Adrenal gland (tissue), 5 donors: ENCODE measurements at regions not wholly inside any gene's neighbourhood (a gene's known extent, or its start where the extent isn't known, plus 50 kb on each side); places are given as distances from the start of the nearest gene placed in this dataset.

Source experiments
- CTCF ChIP-seq, 6 experiments: fragments of 450-650 bp in 4 of 6; fragments of 200-600 bp in 2 of 6; sonication (generic) in 1 of 6; IDR thresholded peaks; 1 replicate in 5 of 6; 2 replicates in 1 of 6; pipeline versions ENCODE4 v1.5.1 to v1.8.0; 2016 to 2021; ENCODE audit warnings: antibody characterized with exemption in 6 of 6, mild to moderate bottlenecking in 2 of 6, moderate library complexity in 1 of 6
- POLR2A ChIP-seq, 2 donors: fragments of 450-650 bp; IDR thresholded peaks; one replicate each; pipeline ENCODE4 v1.6.1; 2017; ENCODE audit warnings: antibody characterized with exemption in 2 of 2, mild to moderate bottlenecking in 2 of 2, moderate library complexity in 1 of 2
- donor health status: DM: no; HTN: no; CAD: no.

GRCh38 chr21:20207335-20207734, 790.9 kb upstream of the NCAM2 start:
- TF ChIP-seq CTCF (IDR thresholded peaks at IDR 0.05) (no peak), POLR2A (IDR thresholded peaks at IDR 0.05) (no peak)
